GM12865 (cell line): ENCODE measurements at regions not wholly inside any gene's neighbourhood (a gene's known extent, or its start where the extent isn't known, plus 50 kb on each side); places are given as distances from the start of the nearest gene placed in this dataset.

ENCODE experiments used
- DNase-seq: peaks from one replicate; pipeline ENCODE4 v3.0.0; 2010; ENCODE audit warnings: low read depth
- H3K4me3 ChIP-seq: 2 replicates; pipeline ENCODE4 v1.5.1; 2011; ENCODE audit warnings: mild to moderate bottlenecking, low read depth, low read length, control low read depth
- CTCF ChIP-seq: IDR thresholded peaks from 2 replicates; pipeline ENCODE4 v1.5.1; 2011; ENCODE audit warnings: low read length, control low read depth, low read depth, inconsistent platforms; ENCODE audit not compliant: insufficient read depth; ENCODE audit errors: missing control alignments

GRCh38 chr22:27101288-27101687 lies 443.9 kb downstream of the MIAT start:
- no peak for TF ChIP-seq CTCF
- DNase-seq: no peak
- no peak overlapping the region for H3K4me3 ChIP-seq

GRCh38 chr22:27104449-27104848 lies 447.1 kb downstream of the MIAT start:
- TF ChIP-seq CTCF: no peak
- no peak for DNase-seq
- H3K4me3 ChIP-seq: no peak overlapping the region

GRCh38 chr22:27105142-27106025 lies 448.0 kb downstream of the MIAT start:
- no peak for DNase-seq
- TF ChIP-seq CTCF: no peak
- H3K4me3 ChIP-seq: no peak overlapping the region

GRCh38 chr22:27106985-27107384 lies 449.6 kb downstream of the MIAT start:
- no peak for TF ChIP-seq CTCF

GRCh38 chr22:27107386-27107785 lies 450.0 kb downstream of the MIAT start:
- TF ChIP-seq CTCF: no peak
- no peak overlapping the region for H3K4me3 ChIP-seq
- DNase-seq: no peak

More at GRCh38 chr22:27106985-27107384, 449.6 kb downstream of the MIAT start:
- no peak overlapping the region for H3K4me3 ChIP-seq
- no peak for DNase-seq

- no peak for DNase-seq
- TF ChIP-seq CTCF: no peak
Measured at GRCh38 chr22:27107824-27108223, 450.4 kb downstream of the MIAT start.

More at GRCh38 chr22:27107824-27108223, 450.4 kb downstream of the MIAT start:
- no peak overlapping the region for H3K4me3 ChIP-seq
